Activated CD8-positive, alpha-beta memory T cell treated with anti-CD3 and anti-CD28 coated beads, Interleukin-2, amount 10 ng/mL, durations not matched to agents 7 days and 5 days (primary cell): ENCODE measurements at regions not wholly inside any gene's neighbourhood (a gene's known extent, or its start where the extent isn't known, plus 50 kb on each side); places are given as distances from the start of the nearest gene placed in this dataset.

Experiments
- ATAC-seq: fragments of 150-1000 bp; cut with Tn5 transposase; one replicate; pipeline ENCODE4 v1.10.0; 2021; ENCODE audit warnings: moderate library complexity
- CTCF ChIA-PET: fragments of 350-600 bp; sonication (Branson Sonifier 250); formaldehyde crosslinking; loops from one replicate; lab custom pipeline; 2021; ENCODE audit warnings: antibody characterized with exemption; lab: Charles Lee
- DNase-seq: peaks from one replicate; pipeline ENCODE4 v3.0.0-alpha.2; 2020
- H3K27ac Mint-ChIP-seq: one replicate; pipeline ENCODE4 v1.8.0; 2021; ENCODE audit warnings: mild to moderate bottlenecking, mixed read lengths
- H3K27me3 Mint-ChIP-seq: one replicate; pipeline ENCODE4 v1.8.0; 2021; ENCODE audit warnings: mixed read lengths
- H3K36me3 Mint-ChIP-seq: one replicate; pipeline ENCODE4 v1.8.0; 2021; ENCODE audit warnings: mild to moderate bottlenecking, mixed read lengths
- H3K4me1 Mint-ChIP-seq: one replicate; pipeline ENCODE4 v1.8.0; 2021; ENCODE audit warnings: mixed read lengths
- H3K4me3 Mint-ChIP-seq: one replicate; pipeline ENCODE4 v1.8.0; 2021; ENCODE audit warnings: mild to moderate bottlenecking, moderate library complexity, mixed read lengths
- H3K9me3 Mint-ChIP-seq: one replicate; pipeline ENCODE4 v1.8.0; 2022; ENCODE audit warnings: low read depth, mixed read lengths

DNA sequence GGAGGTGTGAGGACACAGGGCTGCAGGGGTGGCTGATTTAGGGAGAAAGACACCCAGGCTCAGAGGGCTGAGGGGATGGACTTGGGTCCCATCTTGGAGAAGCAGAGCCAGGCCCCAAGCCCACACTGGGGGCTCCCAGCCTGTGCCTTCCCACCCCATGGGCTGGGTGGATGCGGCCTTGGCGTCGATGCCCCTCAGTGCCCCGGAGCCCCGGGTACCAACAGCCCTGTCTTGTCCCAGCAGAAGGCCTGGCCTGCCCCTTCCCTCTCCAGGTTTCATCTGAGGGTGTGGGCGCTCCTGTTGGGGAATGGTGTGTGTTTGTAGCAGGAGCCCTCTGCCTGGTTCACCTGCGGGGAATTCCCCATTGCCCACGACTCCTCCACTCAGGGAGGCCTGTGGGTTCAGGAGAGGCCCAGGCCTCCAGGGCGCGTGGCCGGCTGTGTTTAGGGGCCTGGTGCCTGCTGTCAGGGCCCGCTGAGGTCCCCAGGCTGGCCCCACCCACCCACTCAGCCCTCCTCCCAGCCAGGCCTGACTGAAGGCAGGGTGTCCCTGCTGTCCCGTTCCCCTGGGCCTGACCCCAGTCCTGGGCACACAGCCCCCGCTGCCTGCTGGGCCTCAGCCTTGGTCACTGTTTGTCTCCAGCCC, 51.1 kb upstream of the BEGAIN start:
- no peak for DNase-seq

GRCh38 chr14:100639280-100639679, 52.1 kb upstream of the BEGAIN start:
- CTCF ChIA-PET: interaction anchor here (0.9 to 4.3 kb wide), 4 partner anchors 13 to 255 kb away, joined by 3 to 17 read pairs (median 4); no protein-coding TSS in a partner anchor
- no peak for DNase-seq
- Mint-ChIP-seq H3K4me3 (no peak overlapping the region), H3K36me3 (no peaks in the 10 kb centered on the region), H3K9me3 (no peaks in the 10 kb centered on the region), H3K4me1 (peaks cover 53% of the 10 kb centered on the region), H3K27me3 (peaks cover 22% of the 10 kb centered on the region), H3K27ac (peak overlapping the region; percentile 38)
- no peak for ATAC-seq

More for the DNA sequence above, 51.1 kb upstream of the BEGAIN start:
- Mint-ChIP-seq H3K27me3 (peaks cover 29% of the 10 kb centered on the region), H3K4me1 (peaks cover 43% of the 10 kb centered on the region), H3K27ac (peak overlapping the region; percentile 38), H3K36me3 (no peaks in the 10 kb centered on the region), H3K4me3 (no peak overlapping the region), H3K9me3 (no peaks in the 10 kb centered on the region)
- ATAC-seq: no peak
- CTCF ChIA-PET: interaction anchor here (1.9 to 5.8 kb wide), 3 partner anchors 7 to 255 kb away, joined by 5 to 33 read pairs (median 17); no protein-coding TSS in a partner anchor

- DNase-seq: peak; percentile 95
- H3K36me3 Mint-ChIP-seq: no peaks in the 10 kb centered on the region
- H3K4me1 Mint-ChIP-seq: peaks cover 67% of the 10 kb centered on the region
- CTCF ChIA-PET: interaction anchor here (0.9 to 4.3 kb wide), 3 partner anchors 12 to 234 kb away, joined by 3 to 17 read pairs (median 3); no protein-coding TSS in a partner anchor
- ATAC-seq: peak; percentile 85
- peaks cover 12% of the 10 kb centered on the region for H3K27me3 Mint-ChIP-seq
- peak overlapping the region; percentile 91 for H3K27ac Mint-ChIP-seq
- peaks cover under 1% of the 10 kb centered on the region for H3K9me3 Mint-ChIP-seq
- peak overlapping the region; percentile 30 for H3K4me3 Mint-ChIP-seq
Measured at GRCh38 chr14:100640471-100641273, 53.5 kb upstream of the BEGAIN start.

DNA sequence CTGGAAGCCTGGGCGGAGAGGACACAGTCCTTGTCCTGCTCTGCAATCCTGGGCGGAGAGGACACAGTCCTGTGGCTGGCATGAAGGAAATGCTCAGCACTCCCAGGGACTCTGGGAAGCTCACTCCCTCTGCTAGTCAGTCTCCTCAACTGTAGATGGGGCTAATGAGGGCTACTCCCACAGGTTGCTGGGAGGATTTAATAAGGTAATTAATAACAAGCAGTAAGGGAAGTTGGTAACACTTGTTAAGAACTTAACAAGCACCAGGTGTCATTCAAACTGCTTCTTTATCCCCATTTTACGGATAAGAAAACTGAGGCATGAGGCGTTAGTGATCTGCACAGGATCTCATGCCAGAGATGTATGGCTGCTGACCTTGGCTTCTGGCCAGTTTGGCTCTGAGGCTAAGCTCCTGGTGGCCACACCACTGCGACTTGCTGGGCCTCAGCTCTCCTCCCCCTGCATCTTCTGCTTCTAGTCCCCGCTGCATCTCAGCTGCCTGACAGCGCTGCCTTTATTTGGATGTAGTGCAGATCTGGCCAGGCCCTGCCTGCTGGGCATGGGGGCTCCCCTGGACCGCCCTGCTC, 54.1 kb upstream of the BEGAIN start:
- CTCF ChIA-PET: interaction anchor here (0.9 to 4.3 kb wide), 3 partner anchors 11 to 234 kb away, joined by 3 to 17 read pairs (median 3); no protein-coding TSS in a partner anchor
- H3K36me3 Mint-ChIP-seq: peaks cover 4% of the 10 kb centered on the region

GRCh38 chr14:100643426-100643825, 56.2 kb upstream of the BEGAIN start:
- Mint-ChIP-seq H3K4me3 (no peak overlapping the region), H3K36me3 (peaks cover 4% of the 10 kb centered on the region), H3K27ac (peak overlapping the region; percentile 43), H3K9me3 (peaks cover 3% of the 10 kb centered on the region), H3K4me1 (peaks cover 82% of the 10 kb centered on the region), H3K27me3 (peaks cover 9% of the 10 kb centered on the region)
- ATAC-seq (no peak), DNase-seq (no peak)
- CTCF ChIA-PET: interaction anchor here (1.4 to 4.2 kb wide), 5 partner anchors 12 to 259 kb away, joined by 3 to 177 read pairs (median 7); no protein-coding TSS in a partner anchor

More for the DNA sequence above, 54.1 kb upstream of the BEGAIN start:
- ATAC-seq: no peak
- peak overlapping the region; percentile 57 for H3K27ac Mint-ChIP-seq
- H3K4me1 Mint-ChIP-seq: peaks cover 72% of the 10 kb centered on the region
- peaks cover 3% of the 10 kb centered on the region for H3K9me3 Mint-ChIP-seq
- peaks cover 12% of the 10 kb centered on the region for H3K27me3 Mint-ChIP-seq
- no peak overlapping the region for H3K4me3 Mint-ChIP-seq
- no peak for DNase-seq

GRCh38 chr14:100644383-100644782, 57.2 kb upstream of the BEGAIN start:
- no peak for ATAC-seq
- peaks cover 3% of the 10 kb centered on the region for H3K9me3 Mint-ChIP-seq

GRCh38 chr14:100644784-100645183, 57.6 kb upstream of the BEGAIN start:
- ATAC-seq (no peak), DNase-seq (no peak)
- H3K4me1 Mint-ChIP-seq: peaks cover 70% of the 10 kb centered on the region
- peaks cover 9% of the 10 kb centered on the region for H3K27me3 Mint-ChIP-seq
- peaks cover 4% of the 10 kb centered on the region for H3K36me3 Mint-ChIP-seq
- CTCF ChIA-PET: interaction anchor here (0.8 to 4.2 kb wide), 28 partner anchors 8 to 361 kb away, joined by 3 to 177 read pairs (median 6); partner anchors contain the start of genes BEGAIN, SLC25A47 and WDR25
- H3K4me3 Mint-ChIP-seq: peak overlapping the region; percentile 20
- peaks cover 3% of the 10 kb centered on the region for H3K9me3 Mint-ChIP-seq
- peak overlapping the region; percentile 83 for H3K27ac Mint-ChIP-seq

More at GRCh38 chr14:100644383-100644782, 57.2 kb upstream of the BEGAIN start:
- H3K36me3 Mint-ChIP-seq: peaks cover 4% of the 10 kb centered on the region
- H3K4me1 Mint-ChIP-seq: peaks cover 74% of the 10 kb centered on the region
- peak overlapping the region; percentile 14 for H3K4me3 Mint-ChIP-seq
- H3K27ac Mint-ChIP-seq: peak overlapping the region; percentile 83
- H3K27me3 Mint-ChIP-seq: peaks cover 9% of the 10 kb centered on the region
- CTCF ChIA-PET: interaction anchor here (0.8 to 4.2 kb wide), 15 partner anchors 9 to 267 kb away, joined by 3 to 177 read pairs (median 7); partner anchors contain the start of genes BEGAIN and WDR25
- no peak for DNase-seq

GRCh38 chr14:100645196-100645981, 58.2 kb upstream of the BEGAIN start:
- peak; percentile 94 for DNase-seq
- Mint-ChIP-seq H3K4me3 (peak overlapping the region; percentile 20), H3K27me3 (peaks cover 9% of the 10 kb centered on the region), H3K27ac (peak overlapping the region; percentile 83), H3K9me3 (peaks cover 3% of the 10 kb centered on the region), H3K4me1 (peaks cover 64% of the 10 kb centered on the region), H3K36me3 (peaks cover 4% of the 10 kb centered on the region)
- peak; percentile 82 for ATAC-seq
- CTCF ChIA-PET: interaction anchor here (0.6 to 4.2 kb wide), 58 partner anchors 9 to 580 kb away, joined by 3 to 177 read pairs (median 5); partner anchors contain the start of genes BEGAIN, EVL, SLC25A47 and WDR25

DNA sequence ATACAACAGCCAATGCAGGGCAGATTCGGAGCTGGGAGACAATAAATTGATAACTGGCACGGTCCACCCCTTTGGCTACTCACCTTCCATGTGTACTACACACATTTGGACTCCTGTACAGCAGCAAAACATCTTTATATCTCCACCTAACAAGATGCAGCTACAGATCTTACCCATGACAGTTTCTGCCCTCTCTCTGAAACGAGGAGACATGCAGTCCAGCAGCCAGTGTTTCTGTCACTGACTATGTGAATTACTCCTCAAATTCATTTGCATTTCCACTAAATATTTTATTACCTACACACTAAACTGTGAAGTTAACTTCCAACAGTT, 58.7 kb upstream of the BEGAIN start:
- H3K27me3 Mint-ChIP-seq: peaks cover 9% of the 10 kb centered on the region
- H3K27ac Mint-ChIP-seq: peak overlapping the region; percentile 83
- peaks cover 59% of the 10 kb centered on the region for H3K4me1 Mint-ChIP-seq
- CTCF ChIA-PET: interaction anchor here (0.6 to 4.2 kb wide), 55 partner anchors 8 to 581 kb away, joined by 3 to 177 read pairs (median 5); partner anchors contain the start of genes BEGAIN, EVL, SLC25A47 and WDR25
- H3K4me3 Mint-ChIP-seq: no peak overlapping the region
- H3K36me3 Mint-ChIP-seq: peaks cover 4% of the 10 kb centered on the region
- peaks cover 3% of the 10 kb centered on the region for H3K9me3 Mint-ChIP-seq
- no peak for DNase-seq
- ATAC-seq: no peak

DNA sequence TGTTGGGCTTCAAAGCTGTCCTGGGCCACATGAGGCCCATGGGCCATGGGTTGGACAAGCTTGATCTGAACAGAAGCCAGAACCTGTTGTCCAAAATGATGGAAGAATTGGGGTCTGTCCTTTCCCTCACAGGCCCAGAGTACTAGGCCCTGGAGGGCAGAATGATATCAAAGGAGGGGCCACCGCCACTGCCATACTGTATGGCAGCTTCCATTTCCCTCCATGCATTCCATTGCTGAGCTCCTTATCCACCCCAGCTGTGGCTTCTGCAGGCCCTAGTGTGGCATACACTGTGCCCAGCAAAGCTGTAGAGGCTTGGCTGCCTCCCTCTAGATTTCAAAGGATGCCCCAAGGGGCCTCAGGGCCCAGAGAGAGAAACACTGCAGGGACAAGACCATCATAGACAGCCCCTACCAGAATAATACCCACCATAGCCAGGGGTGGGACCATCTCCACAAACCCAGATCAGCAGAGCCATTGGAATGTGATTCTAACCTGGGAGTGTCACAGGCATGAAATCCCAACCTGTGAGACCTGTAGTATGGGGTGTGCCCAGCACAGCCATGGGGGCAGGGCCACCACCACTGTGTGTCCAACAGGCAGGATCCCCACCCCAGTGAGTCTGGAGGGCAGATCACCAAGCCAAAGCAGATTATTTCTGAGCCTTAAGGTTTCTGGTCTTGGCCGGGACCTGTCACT, 61.4 kb upstream of the BEGAIN start:
- CTCF ChIA-PET: interaction anchor here (0.6 to 1.5 kb wide), 4 partner anchors 14 to 271 kb away, joined by 3 to 6 read pairs (median 3); no protein-coding TSS in a partner anchor
- no peak for ATAC-seq

GRCh38 chr14:100649173-100649519, 61.9 kb upstream of the BEGAIN start:
- peaks cover 14% of the 10 kb centered on the region for H3K27me3 Mint-ChIP-seq
- ATAC-seq (no peak), DNase-seq (no peak)
- H3K4me1 Mint-ChIP-seq: peaks cover 31% of the 10 kb centered on the region
- H3K36me3 Mint-ChIP-seq: peaks cover 4% of the 10 kb centered on the region
- H3K27ac Mint-ChIP-seq: no peak overlapping the region
- CTCF ChIA-PET: interaction anchor here (1.2 to 1.5 kb wide), 2 partner anchors 13 to 266 kb away, joined by 3 to 6 read pairs; no protein-coding TSS in a partner anchor
- H3K9me3 Mint-ChIP-seq: peaks cover 3% of the 10 kb centered on the region
- no peak overlapping the region for H3K4me3 Mint-ChIP-seq

More for the DNA sequence above, 61.4 kb upstream of the BEGAIN start:
- Mint-ChIP-seq H3K4me3 (no peak overlapping the region), H3K27ac (no peak overlapping the region), H3K27me3 (peaks cover 9% of the 10 kb centered on the region), H3K4me1 (peaks cover 36% of the 10 kb centered on the region), H3K36me3 (peaks cover 4% of the 10 kb centered on the region), H3K9me3 (peaks cover 3% of the 10 kb centered on the region)
- no peak for DNase-seq
